ENCODE measurements at regions not wholly inside any gene's neighbourhood (a gene's known extent, or its start where the extent isn't known, plus 50 kb on each side); places are given as distances from the start of the nearest gene placed in this dataset.

GRCh38 chr15:45962733-45963132 is 327.9 kb downstream of the SQOR start:
- no peak for DNase-seq
- ATAC-seq (ENCODE audit: low FRiP score), result no peak
- Histone ChIP-seq H3K4me1 (ENCODE audit: control insufficient read depth in 1 of 2, insufficient read depth in 2 of 2, low read length in 2 of 2) (no peaks in the 10 kb centered on the region), H3K27me3 (ENCODE audit: control insufficient read depth in 1 of 2, insufficient read depth in 2 of 2, low read length in 1 of 2) (no peaks in the 10 kb centered on the region), H3K9me3 (ENCODE audit: control insufficient read depth, low read length) (peaks cover 4% of the 10 kb centered on the region), H3K4me3 (ENCODE audit: low read length in 2 of 2) (no peak overlapping the region), H3K36me3 (ENCODE audit: control insufficient read depth in 1 of 2, insufficient read depth in 2 of 2, low read length in 1 of 2) (no peaks in the 10 kb centered on the region), H3K27ac (ENCODE audit: low read depth in 1 of 2, low read length in 2 of 2) (no peak overlapping the region)
- 76 to 80% methylated on average over 3 of the region's 3 CpGs for WGBS, 2 donors
- intact Hi-C loops (cut with DNase I), result no loop called here

- H3K36me3 ChIP-seq (ENCODE audit: control insufficient read depth in 1 of 2, insufficient read depth in 2 of 2, low read length in 1 of 2), result no peaks in the 10 kb centered on the region
- no peak overlapping the region for H3K4me3 ChIP-seq (ENCODE audit: low read length in 2 of 2)
- ATAC-seq (ENCODE audit: low FRiP score) (no peak), DNase-seq (no peak)
- peaks cover 2% of the 10 kb centered on the region for H3K9me3 ChIP-seq (ENCODE audit: control insufficient read depth, low read length)
- H3K4me1 ChIP-seq (ENCODE audit: control insufficient read depth in 1 of 2, insufficient read depth in 2 of 2, low read length in 2 of 2), result no peaks in the 10 kb centered on the region
- intact Hi-C loops (cut with DNase I), result no loop called here
- 80 to 83% methylated on average over 1 of the region's 1 CpG for WGBS, 2 donors
- no peak overlapping the region for H3K27ac ChIP-seq (ENCODE audit: low read depth in 1 of 2, low read length in 2 of 2)
- H3K27me3 ChIP-seq (ENCODE audit: control insufficient read depth in 1 of 2, insufficient read depth in 2 of 2, low read length in 1 of 2), result no peaks in the 10 kb centered on the region
Observed at GRCh38 chr15:45970542-45970941, 335.7 kb downstream of the SQOR start.

DNA sequence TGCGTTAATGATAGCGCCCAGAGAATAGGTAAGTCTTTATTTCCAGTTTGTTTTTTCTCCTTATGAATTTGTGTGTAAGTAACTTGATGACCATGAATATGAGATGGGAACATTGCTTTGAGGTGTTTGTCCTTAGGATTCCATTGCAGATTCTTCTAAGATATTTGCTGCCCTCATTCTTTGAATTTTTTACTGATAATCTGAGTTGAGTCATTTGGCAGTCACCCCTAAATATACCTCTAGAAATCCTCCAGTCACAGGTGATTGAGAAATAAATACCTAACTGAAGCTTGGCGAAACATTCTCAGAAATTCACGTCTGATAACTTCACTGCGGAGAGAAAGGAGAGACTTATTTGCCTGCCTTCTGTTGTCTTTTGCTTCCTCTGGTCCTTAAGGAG is 345.5 kb downstream of the SQOR start:
- WGBS, 2 donors, result 88 to 90% methylated on average over 5 of the region's 5 CpGs
- Histone ChIP-seq H3K36me3 (ENCODE audit: control insufficient read depth in 1 of 2, insufficient read depth in 2 of 2, low read length in 1 of 2) (no peaks in the 10 kb centered on the region), H3K4me1 (ENCODE audit: control insufficient read depth in 1 of 2, insufficient read depth in 2 of 2, low read length in 2 of 2) (no peaks in the 10 kb centered on the region), H3K9me3 (ENCODE audit: control insufficient read depth, low read length) (peaks cover 4% of the 10 kb centered on the region), H3K27me3 (ENCODE audit: control insufficient read depth in 1 of 2, insufficient read depth in 2 of 2, low read length in 1 of 2) (no peaks in the 10 kb centered on the region), H3K4me3 (ENCODE audit: low read length in 2 of 2) (no peak overlapping the region), H3K27ac (ENCODE audit: low read depth in 1 of 2, low read length in 2 of 2) (no peak overlapping the region)
- intact Hi-C loops (cut with DNase I), result no loop called here
- no peak for ATAC-seq (ENCODE audit: low FRiP score)
- DNase-seq, result no peak

DNA sequence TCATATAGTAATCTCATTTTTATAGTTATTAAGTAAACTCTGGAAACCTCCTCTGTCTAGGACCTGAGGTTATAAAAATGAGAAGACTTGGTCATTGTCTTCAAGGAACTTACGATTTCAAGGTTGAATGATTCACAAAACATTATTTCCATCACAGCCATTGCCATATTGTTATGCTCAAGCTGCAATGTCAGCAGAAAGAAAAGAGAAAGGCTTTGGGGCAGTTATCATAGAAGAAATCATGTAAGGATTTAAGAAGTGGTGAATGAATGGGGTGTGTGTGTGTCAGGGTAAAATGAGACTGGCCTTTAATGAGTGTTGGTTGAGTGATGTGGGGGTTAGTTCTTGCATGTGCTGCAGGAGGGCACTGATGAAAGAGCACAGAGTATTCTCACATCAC is 346.8 kb downstream of the SQOR start:
- no peaks in the 10 kb centered on the region for H3K4me1 ChIP-seq (ENCODE audit: control insufficient read depth in 1 of 2, insufficient read depth in 2 of 2, low read length in 2 of 2)
- no peak for DNase-seq
- 79 to 86% methylated on average over 1 of the region's 1 CpG for WGBS, 2 donors
- H3K4me3 ChIP-seq (ENCODE audit: low read length in 2 of 2), result no peak overlapping the region
- H3K27me3 ChIP-seq (ENCODE audit: control insufficient read depth in 1 of 2, insufficient read depth in 2 of 2, low read length in 1 of 2), result no peaks in the 10 kb centered on the region
- peaks cover 2% of the 10 kb centered on the region for H3K9me3 ChIP-seq (ENCODE audit: control insufficient read depth, low read length)
- no peak overlapping the region for H3K27ac ChIP-seq (ENCODE audit: low read depth in 1 of 2, low read length in 2 of 2)
- no peak for ATAC-seq (ENCODE audit: low FRiP score)
- no peaks in the 10 kb centered on the region for H3K36me3 ChIP-seq (ENCODE audit: control insufficient read depth in 1 of 2, insufficient read depth in 2 of 2, low read length in 1 of 2)
- intact Hi-C loops (cut with DNase I), result no loop called here

GRCh38 chr15:45991863-45992262 is 357.0 kb downstream of the SQOR start:
- no peaks in the 10 kb centered on the region for H3K27me3 ChIP-seq (ENCODE audit: control insufficient read depth in 1 of 2, insufficient read depth in 2 of 2, low read length in 1 of 2)
- intact Hi-C loops (cut with DNase I), result no loop called here
- H3K9me3 ChIP-seq (ENCODE audit: control insufficient read depth, low read length), result no peaks in the 10 kb centered on the region
- DNase-seq (no peak), ATAC-seq (ENCODE audit: low FRiP score) (no peak)
- 62 to 70% methylated on average over 3 of the region's 3 CpGs for WGBS, 2 donors
- no peak overlapping the region for H3K4me3 ChIP-seq (ENCODE audit: low read length in 2 of 2)
- H3K36me3 ChIP-seq (ENCODE audit: control insufficient read depth in 1 of 2, insufficient read depth in 2 of 2, low read length in 1 of 2), result no peaks in the 10 kb centered on the region
- no peaks in the 10 kb centered on the region for H3K4me1 ChIP-seq (ENCODE audit: control insufficient read depth in 1 of 2, insufficient read depth in 2 of 2, low read length in 2 of 2)
- no peak overlapping the region for H3K27ac ChIP-seq (ENCODE audit: low read depth in 1 of 2, low read length in 2 of 2)

GRCh38 chr15:45993072-45993471 is 358.2 kb downstream of the SQOR start:
- Histone ChIP-seq H3K27ac (ENCODE audit: low read depth in 1 of 2, low read length in 2 of 2) (no peak overlapping the region), H3K36me3 (ENCODE audit: control insufficient read depth in 1 of 2, insufficient read depth in 2 of 2, low read length in 1 of 2) (no peaks in the 10 kb centered on the region), H3K4me1 (ENCODE audit: control insufficient read depth in 1 of 2, insufficient read depth in 2 of 2, low read length in 2 of 2) (no peaks in the 10 kb centered on the region), H3K9me3 (ENCODE audit: control insufficient read depth, low read length) (no peaks in the 10 kb centered on the region), H3K27me3 (ENCODE audit: control insufficient read depth in 1 of 2, insufficient read depth in 2 of 2, low read length in 1 of 2) (no peaks in the 10 kb centered on the region), H3K4me3 (ENCODE audit: low read length in 2 of 2) (no peak overlapping the region)
- DNase-seq (no peak), ATAC-seq (ENCODE audit: low FRiP score) (no peak)
- intact Hi-C loops (cut with DNase I), result no loop called here
- WGBS, 2 donors, result 87 to 92% methylated on average over 3 of the region's 3 CpGs

DNA sequence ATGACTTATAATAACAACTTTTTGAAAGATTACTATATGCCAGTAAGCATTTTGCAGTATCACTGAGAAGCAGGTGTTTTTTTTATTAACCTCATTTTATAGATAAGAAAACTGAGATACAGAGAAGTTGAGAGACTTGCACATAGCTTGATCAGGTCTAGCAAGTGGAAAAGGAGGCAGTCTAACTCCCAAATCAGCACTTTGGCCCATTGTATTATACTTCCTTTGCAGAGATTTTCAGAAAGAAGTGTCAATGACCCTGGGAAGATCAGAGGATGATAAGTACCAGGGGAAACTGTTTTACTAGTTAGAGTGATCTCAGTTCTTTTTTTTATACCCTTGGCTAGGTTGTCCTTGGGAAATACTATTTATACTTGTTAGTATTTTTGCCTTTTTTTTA is 358.7 kb downstream of the SQOR start:
- Histone ChIP-seq H3K9me3 (ENCODE audit: control insufficient read depth, low read length) (no peaks in the 10 kb centered on the region), H3K36me3 (ENCODE audit: control insufficient read depth in 1 of 2, insufficient read depth in 2 of 2, low read length in 1 of 2) (no peaks in the 10 kb centered on the region), H3K27me3 (ENCODE audit: control insufficient read depth in 1 of 2, insufficient read depth in 2 of 2, low read length in 1 of 2) (no peaks in the 10 kb centered on the region), H3K4me1 (ENCODE audit: control insufficient read depth in 1 of 2, insufficient read depth in 2 of 2, low read length in 2 of 2) (no peaks in the 10 kb centered on the region), H3K4me3 (ENCODE audit: low read length in 2 of 2) (no peak overlapping the region), H3K27ac (ENCODE audit: low read depth in 1 of 2, low read length in 2 of 2) (no peak overlapping the region)
- ATAC-seq (ENCODE audit: low FRiP score) (no peak), DNase-seq (no peak)
- intact Hi-C loops (cut with DNase I), result no loop called here

DNA sequence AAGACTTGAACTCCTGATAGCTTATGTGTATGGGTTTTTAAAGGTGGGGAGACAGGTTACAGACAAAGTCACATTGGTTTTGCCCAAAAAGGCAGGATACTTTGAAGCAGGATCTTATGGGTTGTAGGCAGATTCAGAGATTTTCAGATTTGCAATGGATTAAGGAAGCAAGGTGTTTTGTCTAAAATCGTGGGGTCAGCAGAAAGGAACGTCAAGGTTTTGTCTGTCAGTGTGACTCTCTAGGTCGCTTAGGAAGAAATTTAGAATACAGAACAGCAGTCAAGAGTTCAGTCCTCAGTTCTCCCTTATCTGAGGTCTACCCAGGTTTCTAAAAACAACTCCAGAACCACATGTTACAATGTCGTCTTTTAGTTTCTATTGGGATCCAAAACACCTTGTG is 361.0 kb downstream of the SQOR start:
- 76 to 77% methylated on average over 4 of the region's 4 CpGs for WGBS, 2 donors
- intact Hi-C loops (cut with DNase I), result no loop called here
- H3K4me1 ChIP-seq (ENCODE audit: control insufficient read depth in 1 of 2, insufficient read depth in 2 of 2, low read length in 2 of 2), result no peaks in the 10 kb centered on the region
- H3K4me3 ChIP-seq (ENCODE audit: low read length in 2 of 2), result no peak overlapping the region
- H3K36me3 ChIP-seq (ENCODE audit: control insufficient read depth in 1 of 2, insufficient read depth in 2 of 2, low read length in 1 of 2), result no peaks in the 10 kb centered on the region
- ATAC-seq (ENCODE audit: low FRiP score), result no peak
- H3K27me3 ChIP-seq (ENCODE audit: control insufficient read depth in 1 of 2, insufficient read depth in 2 of 2, low read length in 1 of 2), result no peaks in the 10 kb centered on the region
- H3K27ac ChIP-seq (ENCODE audit: low read depth in 1 of 2, low read length in 2 of 2), result no peak overlapping the region
- DNase-seq, result no peak
- H3K9me3 ChIP-seq (ENCODE audit: control insufficient read depth, low read length), result no peaks in the 10 kb centered on the region

DNA sequence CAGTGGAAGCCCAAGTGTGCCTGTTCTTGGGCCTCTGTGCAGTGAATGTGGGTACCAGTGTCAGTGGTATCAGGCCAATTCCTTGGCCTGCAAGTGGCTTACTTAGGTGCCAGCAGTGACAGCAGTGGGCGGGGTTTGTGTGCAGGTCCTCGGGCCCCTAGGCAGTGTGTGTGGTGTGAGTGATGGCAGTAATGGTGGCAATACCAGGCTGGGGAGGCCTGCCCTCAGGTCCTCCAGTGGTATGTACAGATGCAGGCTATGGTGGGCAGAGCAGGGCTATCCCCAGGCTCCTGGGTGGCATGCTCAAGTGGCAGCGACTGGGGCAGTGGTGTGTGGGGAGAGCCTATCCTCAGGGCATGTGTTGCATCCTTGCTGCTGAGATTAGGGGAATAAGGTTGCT is 379.7 kb downstream of the SQOR start:
- no peaks in the 10 kb centered on the region for H3K27me3 ChIP-seq (ENCODE audit: control insufficient read depth in 1 of 2, insufficient read depth in 2 of 2, low read length in 1 of 2)
- intact Hi-C loops (cut with DNase I), result loop anchor here in 1 of 2 donors (10.0 kb wide), 1 partner anchor 50 kb away; no protein-coding TSS in a partner anchor
- no peak overlapping the region for H3K27ac ChIP-seq (ENCODE audit: low read depth in 1 of 2, low read length in 2 of 2)
- H3K9me3 ChIP-seq (ENCODE audit: control insufficient read depth, low read length), result no peaks in the 10 kb centered on the region
- DNase-seq, result no peak
- WGBS, 2 donors, result 93 to 97% methylated on average over 3 of the region's 3 CpGs
- no peaks in the 10 kb centered on the region for H3K36me3 ChIP-seq (ENCODE audit: control insufficient read depth in 1 of 2, insufficient read depth in 2 of 2, low read length in 1 of 2)
- ATAC-seq (ENCODE audit: low FRiP score), result no peak
- no peak overlapping the region for H3K4me3 ChIP-seq (ENCODE audit: low read length in 2 of 2)
- no peaks in the 10 kb centered on the region for H3K4me1 ChIP-seq (ENCODE audit: control insufficient read depth in 1 of 2, insufficient read depth in 2 of 2, low read length in 2 of 2)

All from aorta (tissue), 5 donors.